ENCODE measurements at regions not wholly inside any gene's neighbourhood (a gene's known extent, or its start where the extent isn't known, plus 50 kb on each side); places are given as distances from the start of the nearest gene placed in this dataset.

- TF ChIP-seq, protein P1, sequence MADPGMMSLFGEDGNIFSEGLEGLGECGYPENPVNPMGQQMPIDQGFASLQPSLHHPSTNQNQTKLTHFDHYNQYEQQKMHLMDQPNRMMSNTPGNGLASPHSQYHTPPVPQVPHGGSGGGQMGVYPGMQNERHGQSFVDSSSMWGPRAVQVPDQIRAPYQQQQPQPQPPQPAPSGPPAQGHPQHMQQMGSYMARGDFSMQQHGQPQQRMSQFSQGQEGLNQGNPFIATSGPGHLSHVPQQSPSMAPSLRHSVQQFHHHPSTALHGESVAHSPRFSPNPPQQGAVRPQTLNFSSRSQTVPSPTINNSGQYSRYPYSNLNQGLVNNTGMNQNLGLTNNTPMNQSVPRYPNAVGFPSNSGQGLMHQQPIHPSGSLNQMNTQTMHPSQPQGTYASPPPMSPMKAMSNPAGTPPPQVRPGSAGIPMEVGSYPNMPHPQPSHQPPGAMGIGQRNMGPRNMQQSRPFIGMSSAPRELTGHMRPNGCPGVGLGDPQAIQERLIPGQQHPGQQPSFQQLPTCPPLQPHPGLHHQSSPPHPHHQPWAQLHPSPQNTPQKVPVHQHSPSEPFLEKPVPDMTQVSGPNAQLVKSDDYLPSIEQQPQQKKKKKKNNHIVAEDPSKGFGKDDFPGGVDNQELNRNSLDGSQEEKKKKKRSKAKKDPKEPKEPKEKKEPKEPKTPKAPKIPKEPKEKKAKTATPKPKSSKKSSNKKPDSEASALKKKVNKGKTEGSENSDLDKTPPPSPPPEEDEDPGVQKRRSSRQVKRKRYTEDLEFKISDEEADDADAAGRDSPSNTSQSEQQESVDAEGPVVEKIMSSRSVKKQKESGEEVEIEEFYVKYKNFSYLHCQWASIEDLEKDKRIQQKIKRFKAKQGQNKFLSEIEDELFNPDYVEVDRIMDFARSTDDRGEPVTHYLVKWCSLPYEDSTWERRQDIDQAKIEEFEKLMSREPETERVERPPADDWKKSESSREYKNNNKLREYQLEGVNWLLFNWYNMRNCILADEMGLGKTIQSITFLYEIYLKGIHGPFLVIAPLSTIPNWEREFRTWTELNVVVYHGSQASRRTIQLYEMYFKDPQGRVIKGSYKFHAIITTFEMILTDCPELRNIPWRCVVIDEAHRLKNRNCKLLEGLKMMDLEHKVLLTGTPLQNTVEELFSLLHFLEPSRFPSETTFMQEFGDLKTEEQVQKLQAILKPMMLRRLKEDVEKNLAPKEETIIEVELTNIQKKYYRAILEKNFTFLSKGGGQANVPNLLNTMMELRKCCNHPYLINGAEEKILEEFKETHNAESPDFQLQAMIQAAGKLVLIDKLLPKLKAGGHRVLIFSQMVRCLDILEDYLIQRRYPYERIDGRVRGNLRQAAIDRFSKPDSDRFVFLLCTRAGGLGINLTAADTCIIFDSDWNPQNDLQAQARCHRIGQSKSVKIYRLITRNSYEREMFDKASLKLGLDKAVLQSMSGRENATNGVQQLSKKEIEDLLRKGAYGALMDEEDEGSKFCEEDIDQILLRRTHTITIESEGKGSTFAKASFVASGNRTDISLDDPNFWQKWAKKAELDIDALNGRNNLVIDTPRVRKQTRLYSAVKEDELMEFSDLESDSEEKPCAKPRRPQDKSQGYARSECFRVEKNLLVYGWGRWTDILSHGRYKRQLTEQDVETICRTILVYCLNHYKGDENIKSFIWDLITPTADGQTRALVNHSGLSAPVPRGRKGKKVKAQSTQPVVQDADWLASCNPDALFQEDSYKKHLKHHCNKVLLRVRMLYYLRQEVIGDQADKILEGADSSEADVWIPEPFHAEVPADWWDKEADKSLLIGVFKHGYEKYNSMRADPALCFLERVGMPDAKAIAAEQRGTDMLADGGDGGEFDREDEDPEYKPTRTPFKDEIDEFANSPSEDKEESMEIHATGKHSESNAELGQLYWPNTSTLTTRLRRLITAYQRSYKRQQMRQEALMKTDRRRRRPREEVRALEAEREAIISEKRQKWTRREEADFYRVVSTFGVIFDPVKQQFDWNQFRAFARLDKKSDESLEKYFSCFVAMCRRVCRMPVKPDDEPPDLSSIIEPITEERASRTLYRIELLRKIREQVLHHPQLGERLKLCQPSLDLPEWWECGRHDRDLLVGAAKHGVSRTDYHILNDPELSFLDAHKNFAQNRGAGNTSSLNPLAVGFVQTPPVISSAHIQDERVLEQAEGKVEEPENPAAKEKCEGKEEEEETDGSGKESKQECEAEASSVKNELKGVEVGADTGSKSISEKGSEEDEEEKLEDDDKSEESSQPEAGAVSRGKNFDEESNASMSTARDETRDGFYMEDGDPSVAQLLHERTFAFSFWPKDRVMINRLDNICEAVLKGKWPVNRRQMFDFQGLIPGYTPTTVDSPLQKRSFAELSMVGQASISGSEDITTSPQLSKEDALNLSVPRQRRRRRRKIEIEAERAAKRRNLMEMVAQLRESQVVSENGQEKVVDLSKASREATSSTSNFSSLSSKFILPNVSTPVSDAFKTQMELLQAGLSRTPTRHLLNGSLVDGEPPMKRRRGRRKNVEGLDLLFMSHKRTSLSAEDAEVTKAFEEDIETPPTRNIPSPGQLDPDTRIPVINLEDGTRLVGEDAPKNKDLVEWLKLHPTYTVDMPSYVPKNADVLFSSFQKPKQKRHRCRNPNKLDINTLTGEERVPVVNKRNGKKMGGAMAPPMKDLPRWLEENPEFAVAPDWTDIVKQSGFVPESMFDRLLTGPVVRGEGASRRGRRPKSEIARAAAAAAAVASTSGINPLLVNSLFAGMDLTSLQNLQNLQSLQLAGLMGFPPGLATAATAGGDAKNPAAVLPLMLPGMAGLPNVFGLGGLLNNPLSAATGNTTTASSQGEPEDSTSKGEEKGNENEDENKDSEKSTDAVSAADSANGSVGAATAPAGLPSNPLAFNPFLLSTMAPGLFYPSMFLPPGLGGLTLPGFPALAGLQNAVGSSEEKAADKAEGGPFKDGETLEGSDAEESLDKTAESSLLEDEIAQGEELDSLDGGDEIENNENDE (IDR thresholded peaks at IDR 0.05; ENCODE audit: insufficient replicate concordance, low read length) = no peak
- TF ChIP-seq RAD21 (IDR thresholded peaks at IDR 0.05 in 1 of 2, conservative IDR thresholded peaks at IDR 0.05 in 1 of 2; ENCODE audit: low read depth in 2 of 2, low read length in 2 of 2) (no peak), JUND (IDR thresholded peaks at IDR 0.05; ENCODE audit: low read length) (no peak), CBX8 (IDR thresholded peaks at IDR 0.05; ENCODE audit: borderline replicate concordance, low read depth, low read length) (no peak)
Observed at GRCh38 chr5:3262451-3262850, 333.2 kb upstream of the IRX1 start (continued).
